Glomerular visceral epithelial cell (primary cell): ENCODE measurements at regions not wholly inside any gene's neighbourhood (a gene's known extent, or its start where the extent isn't known, plus 50 kb on each side); places are given as distances from the start of the nearest gene placed in this dataset.
"Not testable (repeated sequence)": the region's sequence is repeated elsewhere in the genome, so short reads cannot be mapped to it uniquely, and the experiment has no call there.

Experiments
- DNase-seq: peaks from one replicate; pipeline ENCODE4 v3.0.0-alpha.2; 2016; ENCODE audit errors: extremely low spot score

GRCh38 chr12:92061061-92061460, 84.6 kb downstream of the BTG1 start:
- DNase-seq: no peak

GRCh38 chr12:92059960-92060359, 85.7 kb downstream of the BTG1 start:
- peak; percentile 43 for DNase-seq

GRCh38 chr12:92058664-92059063, 87.0 kb downstream of the BTG1 start:
- DNase-seq: no peak

GRCh38 chr12:92056756-92057155, 88.9 kb downstream of the BTG1 start:
- not testable (repeated sequence) for DNase-seq

GRCh38 chr12:92056290-92056689, 89.4 kb downstream of the BTG1 start:
- no peak for DNase-seq

- no peak for DNase-seq
Measured at GRCh38 chr12:92055877-92056276, 89.8 kb downstream of the BTG1 start.

GRCh38 chr12:92051441-92051840, 94.2 kb downstream of the BTG1 start:
- DNase-seq: no peak

- no peak for DNase-seq
Measured at GRCh38 chr12:92049403-92049802, 96.2 kb downstream of the BTG1 start.

- no peak for DNase-seq
Measured at GRCh38 chr12:92047393-92047826, 98.2 kb downstream of the BTG1 start.

- no peak for DNase-seq
Measured at GRCh38 chr12:92046557-92047392, 98.9 kb downstream of the BTG1 start.

GRCh38 chr12:92045852-92046251, 99.8 kb downstream of the BTG1 start:
- no peak for DNase-seq

- DNase-seq: no peak
Measured at GRCh38 chr12:92044435-92044834, 101.2 kb downstream of the BTG1 start.

GRCh38 chr12:92042791-92043531, 102.7 kb downstream of the BTG1 start:
- DNase-seq: no peak

GRCh38 chr12:92041742-92042141, 103.9 kb downstream of the BTG1 start:
- peak; percentile 5 for DNase-seq

GRCh38 chr12:92039046-92039445, 106.6 kb downstream of the BTG1 start:
- no peak for DNase-seq

- DNase-seq: no peak
Measured at GRCh38 chr12:92038476-92038875, 107.2 kb downstream of the BTG1 start.

- DNase-seq: peak; percentile 7
Measured at GRCh38 chr12:92036771-92037453, 108.7 kb downstream of the BTG1 start.

GRCh38 chr12:92036061-92036620, 109.5 kb downstream of the BTG1 start:
- no peak for DNase-seq

GRCh38 chr12:92035477-92035876, 110.2 kb downstream of the BTG1 start:
- DNase-seq: no peak

GRCh38 chr12:92034858-92035401, 110.7 kb downstream of the BTG1 start:
- DNase-seq: peak; percentile 48

GRCh38 chr12:92034083-92034482, 111.6 kb downstream of the BTG1 start:
- no peak for DNase-seq

- no peak for DNase-seq
Measured at GRCh38 chr12:92032965-92033364, 112.7 kb downstream of the BTG1 start.
